Calu3 (cell line): ENCODE measurements at regions not wholly inside any gene's neighbourhood (a gene's known extent, or its start where the extent isn't known, plus 50 kb on each side); places are given as distances from the start of the nearest gene placed in this dataset.

Experiments
- BruUV-seq: library from RNA; stranded (reverse); fragments of 400-500 nt; replicated peaks from 2 replicates; lab custom pipeline; 2021; lab: Mats Ljungman, UMichigan
- CTCF ChIA-PET: fragments of 300-600 bp; sonication (Branson Sonifier 250); formaldehyde crosslinking; loops from one replicate; lab custom pipeline; 2022; ENCODE audit warnings: antibody characterized with exemption; lab: Charles Lee
- DNase-seq: peaks from one replicate; pipeline ENCODE4 v3.0.0; 2022
- H3K27ac Mint-ChIP-seq: one replicate; pipeline ENCODE4 v1.8.0; 2022; ENCODE audit warnings: mixed read lengths; ENCODE audit not compliant: unreplicated experiment
- H3K27me3 Mint-ChIP-seq: one replicate; pipeline ENCODE4 v1.8.0; 2022; ENCODE audit warnings: mixed read lengths; ENCODE audit not compliant: unreplicated experiment
- H3K36me3 Mint-ChIP-seq: one replicate; pipeline ENCODE4 v1.8.0; 2022; ENCODE audit warnings: mild to moderate bottlenecking, moderate library complexity, mixed read lengths; ENCODE audit not compliant: insufficient read depth, unreplicated experiment
- H3K4me1 Mint-ChIP-seq: one replicate; pipeline ENCODE4 v1.8.0; 2022; ENCODE audit warnings: mild to moderate bottlenecking, low read depth, mixed read lengths; ENCODE audit not compliant: unreplicated experiment
- H3K4me3 Mint-ChIP-seq: one replicate; pipeline ENCODE4 v1.8.0; 2022; ENCODE audit warnings: mild to moderate bottlenecking, low read depth, moderate library complexity, mixed read lengths; ENCODE audit not compliant: unreplicated experiment
- H3K9me3 Mint-ChIP-seq: one replicate; pipeline ENCODE4 v1.8.0; 2022; ENCODE audit warnings: low read depth, mixed read lengths; ENCODE audit not compliant: unreplicated experiment
- CTCF ChIP-seq: fragments of 200-600 bp; IDR thresholded peaks from one replicate; pipeline ENCODE4 v1.8.0; 2022; ENCODE audit warnings: antibody characterized with exemption; ENCODE audit not compliant: unreplicated experiment
- intact Hi-C: fragments of 100-400 bp; cut with micrococcal nuclease; formaldehyde crosslinking; loops from one replicate; pipeline ENCODE4 v1.10.0; 2022; ENCODE audit not compliant: unreplicated experiment

- no TSS peak for BruUV-seq
- intact Hi-C loops, result no loop called here
- Mint-ChIP-seq H3K4me3 (no peak overlapping the region), H3K27ac (no peak overlapping the region), H3K27me3 (peaks cover 73% of the 10 kb centered on the region), H3K4me1 (no peaks in the 10 kb centered on the region), H3K36me3 (no peaks in the 10 kb centered on the region), H3K9me3 (peaks cover 2% of the 10 kb centered on the region)
- CTCF ChIA-PET, result no interaction called here
- DNase-seq, result no peak
- TF ChIP-seq CTCF, result no peak
These were observed 108.3 kb upstream of the FAM20A start for GRCh38 chr17:68709461-68709860.

- no peak for DNase-seq
- Mint-ChIP-seq H3K4me3 (no peak overlapping the region), H3K27ac (no peak overlapping the region), H3K27me3 (peaks cover 50% of the 10 kb centered on the region), H3K4me1 (no peaks in the 10 kb centered on the region), H3K36me3 (no peaks in the 10 kb centered on the region), H3K9me3 (peaks cover 4% of the 10 kb centered on the region)
- intact Hi-C loops, result no loop called here
- no TSS peak for BruUV-seq
- no peak for TF ChIP-seq CTCF
- CTCF ChIA-PET, result no interaction called here
These were observed 105.9 kb upstream of the FAM20A start for GRCh38 chr17:68707031-68707430.

GRCh38 chr17:68706356-68706920 is 105.3 kb upstream of the FAM20A start:
- BruUV-seq, result no TSS peak
- intact Hi-C loops, result no loop called here
- CTCF ChIA-PET, result no interaction called here
- Mint-ChIP-seq H3K27me3 (peaks cover 44% of the 10 kb centered on the region), H3K4me1 (no peaks in the 10 kb centered on the region), H3K9me3 (peaks cover 4% of the 10 kb centered on the region), H3K36me3 (no peaks in the 10 kb centered on the region), H3K4me3 (no peak overlapping the region), H3K27ac (no peak overlapping the region)
- no peak for DNase-seq
- no peak for TF ChIP-seq CTCF

GRCh38 chr17:68705714-68706076 is 104.5 kb upstream of the FAM20A start:
- Mint-ChIP-seq H3K27me3 (peaks cover 36% of the 10 kb centered on the region), H3K4me3 (no peak overlapping the region), H3K36me3 (no peaks in the 10 kb centered on the region), H3K27ac (no peak overlapping the region), H3K9me3 (peaks cover 3% of the 10 kb centered on the region), H3K4me1 (no peaks in the 10 kb centered on the region)
- CTCF ChIA-PET, result no interaction called here
- DNase-seq, result no peak
- intact Hi-C loops, result no loop called here
- no peak for TF ChIP-seq CTCF
- BruUV-seq, result no TSS peak
